ENCODE measurements at regions not wholly inside any gene's neighbourhood (a gene's known extent, or its start where the extent isn't known, plus 50 kb on each side); places are given as distances from the start of the nearest gene placed in this dataset.

- no peak for TF ChIP-seq CTCF (conservative IDR thresholded peaks at IDR 0.05)
- no peak for TF ChIP-seq ZFX (IDR thresholded peaks at IDR 0.05)
These were observed 195.5 kb downstream of the ADSS2 start for GRCh38 chr1:244256086-244256676.

All from C4-2B (cell line).